HG03139 (cell line): ENCODE measurements at regions not wholly inside any gene's neighbourhood (a gene's known extent, or its start where the extent isn't known, plus 50 kb on each side); places are given as distances from the start of the nearest gene placed in this dataset.
"Not testable (repeated sequence)": the region's sequence is repeated elsewhere in the genome, so short reads cannot be mapped to it uniquely, and the experiment has no call there.

ENCODE experiments used
- ATAC-seq: cut with Tn5 transposase; IDR thresholded peaks from one replicate; pipeline ENCODE4 v1.9.1; 2021; ENCODE audit not compliant: unreplicated experiment

- no peak for ATAC-seq
These were observed 681.1 kb downstream of the LTN1 start for GRCh38 chr21:28311411-28312190.

GRCh38 chr21:28310711-28311110 lies 682.0 kb downstream of the LTN1 start:
- no peak for ATAC-seq

GRCh38 chr21:28310171-28310685 lies 682.4 kb downstream of the LTN1 start:
- no peak for ATAC-seq

GRCh38 chr21:28309596-28309995 lies 683.1 kb downstream of the LTN1 start:
- ATAC-seq = no peak

GRCh38 chr21:28308516-28308915 lies 684.2 kb downstream of the LTN1 start:
- ATAC-seq = no peak

GRCh38 chr21:28299946-28300345 lies 692.7 kb downstream of the LTN1 start:
- ATAC-seq = no peak

- no peak for ATAC-seq
These were observed 694.4 kb downstream of the LTN1 start for GRCh38 chr21:28298251-28298672.

GRCh38 chr21:28294051-28294450 lies 698.6 kb downstream of the LTN1 start:
- no peak for ATAC-seq

GRCh38 chr21:28283641-28284490 lies 708.8 kb downstream of the LTN1 start:
- ATAC-seq = no peak

GRCh38 chr21:28282833-28283232 lies 709.8 kb downstream of the LTN1 start:
- ATAC-seq = no peak

- ATAC-seq = not testable (repeated sequence)
These were observed 711.3 kb downstream of the LTN1 start for GRCh38 chr21:28281357-28281756.

- ATAC-seq = no peak
These were observed 712.1 kb downstream of the LTN1 start for GRCh38 chr21:28280611-28281010.

GRCh38 chr21:28277324-28277723 lies 715.4 kb downstream of the LTN1 start:
- ATAC-seq = no peak

- ATAC-seq = no peak
These were observed 720.2 kb downstream of the LTN1 start for GRCh38 chr21:28272272-28272992.

- no peak for ATAC-seq
These were observed 723.5 kb downstream of the LTN1 start for GRCh38 chr21:28269173-28269572.

GRCh38 chr21:28268685-28269084 lies 724.0 kb downstream of the LTN1 start:
- no peak for ATAC-seq

- ATAC-seq = no peak
These were observed 725.2 kb downstream of the LTN1 start for GRCh38 chr21:28267449-28267848.

- ATAC-seq = no peak
These were observed 726.6 kb downstream of the LTN1 start for GRCh38 chr21:28266061-28266460.

- ATAC-seq = no peak
These were observed 728.7 kb downstream of the LTN1 start for GRCh38 chr21:28263974-28264373.

GRCh38 chr21:28261298-28261697 lies 731.4 kb downstream of the LTN1 start:
- ATAC-seq = no peak

- ATAC-seq = no peak
These were observed 735.4 kb downstream of the LTN1 start for GRCh38 chr21:28257276-28257675.
